COR-L47 (cell line): ENCODE measurements at regions not wholly inside any gene's neighbourhood (a gene's known extent, or its start where the extent isn't known, plus 50 kb on each side); places are given as distances from the start of the nearest gene placed in this dataset.

Source experiments
- DNase-seq: peaks from one replicate; lab custom pipeline; 2025; lab: John Stamatoyannopoulos, UW

DNA sequence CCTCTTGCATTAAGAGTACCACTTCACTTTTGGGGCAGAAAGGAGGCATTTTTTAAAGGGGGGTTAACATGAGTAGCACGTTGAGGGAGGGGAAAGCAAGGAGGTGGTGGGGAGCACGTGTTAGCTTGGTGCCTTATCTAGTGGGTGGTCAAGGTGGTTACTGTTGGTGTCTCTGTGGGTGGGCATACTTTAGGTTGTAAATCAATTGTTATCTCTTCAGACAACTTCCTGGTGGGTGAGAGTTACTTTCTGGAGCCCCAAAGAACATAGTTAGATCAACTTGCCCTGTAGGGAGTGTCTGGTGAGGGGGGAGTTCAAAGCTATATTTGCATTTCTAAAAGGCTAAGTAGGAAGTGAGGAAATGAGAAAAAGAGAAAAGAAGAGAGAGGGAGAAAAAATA is 297.7 kb upstream of the CLNK start:
- no peak for DNase-seq

DNA sequence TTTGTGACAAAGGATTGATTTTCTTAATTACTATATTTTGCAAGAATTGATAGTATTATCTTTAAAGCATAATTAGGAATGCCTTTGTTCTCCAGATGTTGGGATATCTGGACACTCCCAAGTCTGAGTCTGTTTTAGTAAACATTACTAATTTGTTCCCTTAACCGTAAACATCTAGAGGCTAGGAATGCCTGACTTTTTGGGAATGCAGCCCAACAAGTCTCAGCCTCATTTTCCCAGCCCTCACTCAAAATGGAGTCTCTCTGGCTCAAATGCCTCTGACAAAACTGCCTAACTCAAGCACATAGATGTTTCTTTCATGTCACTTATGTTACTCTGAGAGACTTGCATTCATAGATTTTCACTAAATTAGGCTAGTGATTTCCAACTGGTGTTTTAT is 297.0 kb upstream of the CLNK start:
- no peak for DNase-seq

- no peak for DNase-seq
Observed at GRCh38 chr4:10981096-10981495, 296.5 kb upstream of the CLNK start.

DNA sequence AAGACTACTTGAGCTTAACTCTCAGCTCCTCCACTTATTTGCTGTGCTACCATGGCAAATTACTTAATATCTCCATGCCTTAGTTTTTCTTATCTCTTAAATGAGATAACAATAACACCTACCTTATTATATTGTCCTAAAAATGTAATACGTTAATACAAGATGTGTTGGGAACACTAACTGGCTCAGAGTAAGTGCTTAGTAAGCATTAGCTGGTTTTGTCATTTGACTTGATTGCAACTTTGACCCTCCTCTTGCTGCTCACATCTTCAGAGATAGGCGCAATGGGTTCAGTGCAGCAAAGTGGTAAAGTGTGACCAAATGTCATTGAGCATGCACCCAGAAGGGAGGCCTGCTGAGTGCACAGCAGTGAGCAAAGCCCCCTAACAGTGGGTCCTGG is 294.5 kb upstream of the CLNK start:
- no peak for DNase-seq

DNA sequence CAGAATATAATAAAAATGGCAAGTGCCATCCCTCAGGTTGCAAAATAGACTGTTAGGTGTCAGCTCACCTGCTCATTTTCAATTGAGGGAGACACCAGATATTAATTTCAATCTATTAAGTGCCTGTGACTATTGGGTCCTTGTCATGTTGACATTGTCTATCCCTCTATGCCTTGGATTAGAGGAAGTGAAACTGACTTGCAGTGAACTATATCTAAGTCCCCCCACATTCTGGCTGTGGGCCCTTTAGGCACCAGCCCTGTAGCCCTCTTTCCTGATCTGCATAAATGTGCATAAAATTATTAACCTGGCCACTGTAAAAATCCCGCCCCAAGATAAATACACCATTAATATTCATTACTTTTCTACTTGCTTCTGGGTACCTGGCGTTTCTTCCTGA is 293.0 kb upstream of the CLNK start:
- no peak for DNase-seq

DNA sequence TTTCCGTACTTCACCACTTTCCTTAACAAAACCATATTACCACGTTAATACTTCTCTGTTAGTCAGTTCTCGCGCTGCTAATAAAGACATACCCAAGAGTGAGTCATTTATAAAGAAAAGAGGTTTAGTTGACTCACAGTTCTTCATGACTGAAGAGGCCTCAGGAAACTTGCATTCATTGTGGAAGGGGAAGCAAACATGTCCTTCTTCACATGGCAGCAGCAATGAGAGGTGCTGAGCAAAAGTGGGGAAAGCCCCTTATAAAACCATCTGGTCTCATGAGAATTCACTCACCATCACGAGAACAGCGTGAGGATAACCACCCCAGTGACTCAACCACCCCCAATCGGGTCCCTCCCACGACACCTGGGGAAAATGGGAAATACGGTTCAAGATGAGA is 289.8 kb upstream of the CLNK start:
- DNase-seq, result no peak

DNA sequence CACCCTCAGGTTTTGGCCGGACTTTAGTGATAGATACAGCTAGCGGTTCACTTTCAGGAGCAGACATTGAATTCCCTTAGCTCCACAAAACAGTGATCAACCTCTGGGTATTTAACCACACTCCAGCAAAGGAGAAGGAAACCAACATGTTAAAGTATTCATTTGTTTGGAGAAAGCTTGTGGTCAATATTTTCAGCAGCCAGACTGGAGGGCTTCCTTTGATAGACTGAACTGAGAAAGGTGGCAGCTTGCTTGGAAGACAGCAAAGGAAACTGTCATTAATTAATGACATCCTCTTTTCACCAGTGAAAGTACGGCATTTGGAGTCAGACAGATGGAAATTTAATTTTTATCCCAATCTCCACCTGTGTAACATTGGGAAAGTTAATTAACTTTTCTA is 289.1 kb upstream of the CLNK start:
- no peak for DNase-seq

DNA sequence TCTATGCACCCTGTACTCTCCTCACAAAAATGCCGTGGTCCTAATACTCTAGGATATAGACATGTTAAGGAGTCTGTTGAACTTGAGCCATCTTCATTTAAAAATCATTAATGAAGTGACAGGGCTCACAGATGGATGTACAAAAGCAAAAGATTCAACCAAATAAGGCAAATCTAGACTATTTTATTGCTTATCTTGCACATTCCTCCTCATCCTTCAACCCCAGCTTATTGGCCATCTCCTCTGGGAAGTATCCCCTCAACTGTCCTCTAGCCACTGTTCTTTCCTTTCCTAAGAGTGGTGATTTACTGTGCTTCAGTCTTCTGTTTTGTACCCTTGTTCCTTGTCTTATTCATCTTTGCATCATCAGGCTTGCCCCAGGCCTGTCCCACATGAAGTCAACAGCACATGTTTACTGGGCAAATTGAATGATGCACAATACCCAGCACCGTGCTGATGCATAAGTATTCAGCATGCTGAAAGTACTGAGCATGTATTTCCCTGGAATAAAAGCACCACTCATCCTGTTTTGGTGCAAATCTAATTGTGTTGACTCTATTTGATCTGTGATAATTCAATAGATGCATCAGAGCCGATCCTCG is 287.3 kb upstream of the CLNK start:
- DNase-seq, result no peak

GRCh38 chr4:10965196-10965595 is 280.6 kb upstream of the CLNK start:
- no peak for DNase-seq

DNA sequence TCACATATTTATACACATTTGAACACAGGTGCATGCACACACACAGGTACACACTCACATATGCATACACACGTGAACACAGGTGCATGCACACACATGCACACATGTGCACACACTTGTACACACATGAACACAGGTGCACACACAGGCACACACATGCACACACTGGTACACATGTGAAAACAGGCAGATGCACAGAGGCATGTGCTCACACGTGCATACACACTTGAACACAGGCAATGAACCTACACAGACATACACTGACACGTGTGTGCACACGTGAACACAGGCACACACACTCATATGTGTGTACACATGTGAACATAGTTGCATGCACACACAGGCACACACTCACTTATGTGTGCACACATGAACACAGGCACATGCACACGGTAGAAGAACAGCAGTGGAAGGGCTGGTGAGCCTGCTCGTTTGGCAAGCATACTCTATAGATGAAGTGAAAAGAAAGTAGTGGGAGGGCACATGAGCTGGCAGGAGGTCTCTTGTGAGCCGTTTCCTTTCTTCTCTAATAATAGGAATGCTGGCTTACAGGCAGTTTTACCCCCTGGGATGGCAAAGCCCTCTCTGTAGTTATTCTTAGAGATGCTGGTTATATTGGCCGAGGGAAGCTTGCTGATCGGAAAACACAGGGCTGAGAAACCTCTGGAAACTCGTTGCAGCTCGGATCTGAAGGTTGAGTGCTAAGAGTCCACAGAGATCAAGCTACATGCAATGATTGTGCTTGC is 279.6 kb upstream of the CLNK start:
- peak; percentile 52 for DNase-seq

DNA sequence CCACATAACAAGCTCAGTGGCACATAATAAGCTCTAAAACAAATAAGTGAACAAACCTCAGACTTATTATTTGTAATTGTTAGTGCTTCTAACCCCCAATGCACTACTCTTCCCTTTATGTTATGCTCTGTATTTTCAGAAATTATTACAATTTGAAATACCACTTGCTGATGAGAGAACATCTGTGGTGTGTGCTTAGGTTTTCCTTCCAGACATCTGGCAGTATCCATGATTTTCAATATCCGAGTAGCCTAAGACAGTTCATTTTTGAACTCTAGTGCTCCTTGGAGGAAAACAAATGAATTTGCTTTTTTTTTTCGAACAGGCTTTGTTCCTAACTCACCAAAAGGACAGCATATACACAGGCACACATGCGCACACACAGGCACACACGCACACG is 278.7 kb upstream of the CLNK start:
- DNase-seq, result no peak

GRCh38 chr4:10962246-10962645 is 277.7 kb upstream of the CLNK start:
- no peak for DNase-seq

GRCh38 chr4:10960389-10960788 is 275.8 kb upstream of the CLNK start:
- no peak for DNase-seq

- no peak for DNase-seq
Observed at GRCh38 chr4:10959586-10959985, 275.0 kb upstream of the CLNK start.

DNA sequence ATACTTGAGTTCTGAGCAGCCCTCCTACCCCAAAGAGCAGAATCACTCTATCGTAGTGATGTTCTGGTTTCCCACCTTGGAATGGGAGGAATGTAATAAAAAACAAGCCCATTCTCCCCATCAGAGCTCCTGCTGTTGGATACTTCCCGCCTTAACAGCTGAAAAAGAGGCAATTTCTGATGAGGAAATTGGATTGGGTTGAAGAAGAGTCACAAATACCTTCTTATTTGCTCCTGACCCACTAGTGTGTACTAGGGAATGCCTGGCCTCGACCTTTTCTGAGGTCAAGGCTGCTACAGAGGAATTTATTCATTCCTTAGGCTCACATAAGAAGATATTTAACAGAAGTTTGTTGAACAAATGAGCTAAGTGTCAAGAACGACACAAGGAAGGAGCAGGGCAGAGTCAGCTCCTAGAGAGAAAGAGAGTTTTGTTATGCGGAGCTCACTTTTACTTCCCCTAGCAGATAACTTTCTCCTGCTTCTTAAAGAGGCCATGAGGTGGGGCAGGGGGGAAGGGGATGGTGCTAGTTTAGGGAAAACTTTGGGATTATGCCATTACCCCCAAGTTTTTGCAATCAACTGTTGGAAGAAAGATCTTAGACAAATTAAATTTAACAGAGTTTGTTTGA is 273.8 kb upstream of the CLNK start:
- DNase-seq, result no peak

DNA sequence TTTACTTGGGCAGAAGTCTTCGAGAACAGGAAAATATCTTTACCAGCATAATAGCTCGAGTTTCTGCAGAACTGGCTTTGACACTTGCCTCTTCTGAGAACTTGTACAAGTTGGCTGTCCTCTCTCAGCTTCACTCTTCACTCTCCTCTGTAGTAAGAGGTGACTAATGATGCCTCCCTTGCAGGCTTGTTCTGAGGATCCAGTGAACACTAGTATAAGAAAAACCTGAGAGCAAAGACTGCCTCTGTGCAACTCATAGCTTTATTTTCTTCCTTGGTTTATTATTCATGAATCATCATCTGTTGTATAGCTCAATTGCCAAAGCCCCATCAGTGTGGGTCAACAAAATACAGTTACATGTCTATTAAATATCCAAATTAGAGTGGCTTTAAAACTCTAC is 266.7 kb upstream of the CLNK start:
- no peak for DNase-seq

DNA sequence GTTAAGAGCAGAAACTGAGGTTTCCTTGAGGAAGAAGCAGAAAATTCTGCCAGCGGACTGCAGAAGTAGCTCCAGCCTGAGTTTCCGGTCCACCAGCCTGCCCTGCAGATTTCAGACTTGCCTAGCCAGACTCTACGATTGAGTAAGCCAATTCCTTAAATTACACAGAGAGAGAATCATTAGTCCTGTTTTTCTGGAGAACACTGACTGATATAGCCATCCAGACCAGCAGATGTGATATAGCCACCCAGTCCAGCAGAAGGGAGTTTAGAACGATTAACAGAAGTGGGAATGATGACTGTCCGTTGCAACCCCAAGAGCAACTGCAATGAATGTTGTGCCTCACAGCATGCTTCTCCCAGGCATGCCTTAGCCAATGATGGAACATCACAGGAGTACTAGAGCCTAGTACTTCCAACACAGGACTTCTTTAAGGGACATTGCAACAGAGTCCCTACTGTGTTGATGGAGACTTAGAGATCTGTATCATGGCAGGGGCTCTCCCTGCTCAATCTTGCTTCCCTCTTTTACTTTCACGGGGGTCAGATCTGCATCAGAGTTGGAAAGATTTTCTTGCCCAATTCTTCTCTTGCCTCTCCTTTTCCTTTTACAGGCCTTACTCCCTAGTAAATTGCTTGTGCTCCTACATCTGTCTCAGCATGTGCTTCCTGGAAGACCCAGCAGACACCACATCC is 264.6 kb upstream of the CLNK start:
- DNase-seq, result no peak

DNA sequence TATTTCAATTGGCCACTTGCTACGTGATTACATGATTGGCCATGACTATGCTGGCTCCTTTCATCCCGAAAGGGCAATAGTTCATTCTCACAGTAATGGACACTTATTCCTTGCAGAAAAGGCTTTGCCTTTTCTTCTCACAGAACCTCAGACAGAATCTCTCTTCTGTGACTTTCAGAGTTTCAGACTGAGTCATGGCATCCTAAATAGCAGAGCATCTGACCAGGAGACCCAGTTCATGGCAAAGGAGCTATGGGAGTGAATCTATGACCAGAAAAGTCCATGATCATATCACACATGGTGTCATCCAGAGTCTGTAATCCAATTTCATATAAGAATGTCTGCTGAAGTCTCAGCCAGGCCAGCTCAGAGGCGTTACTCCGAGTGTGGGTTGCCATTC is 263.3 kb upstream of the CLNK start:
- no peak for DNase-seq

- DNase-seq, result no peak
Observed at GRCh38 chr4:10944321-10944720, 259.8 kb upstream of the CLNK start.

GRCh38 chr4:10942156-10942555 is 257.6 kb upstream of the CLNK start:
- DNase-seq, result no peak

- DNase-seq, result no peak
Observed at GRCh38 chr4:10929818-10930217, 245.2 kb upstream of the CLNK start.

GRCh38 chr4:10925996-10926395 is 241.4 kb upstream of the CLNK start:
- DNase-seq, result no peak

GRCh38 chr4:10924274-10924673 is 239.7 kb upstream of the CLNK start:
- DNase-seq, result no peak
